Panc1 (cell line): ENCODE measurements at regions not wholly inside any gene's neighbourhood (a gene's known extent, or its start where the extent isn't known, plus 50 kb on each side); places are given as distances from the start of the nearest gene placed in this dataset.

ENCODE experiments used
- POLR2AphosphoS5 ChIP-seq: IDR thresholded peaks from 2 replicates; pipeline ENCODE4 v1.6.1; 2012; ENCODE audit warnings: mild to moderate bottlenecking, low read depth, low read length, moderate library complexity
- TCF7L2 ChIP-seq: IDR thresholded peaks from 2 replicates; pipeline ENCODE4 v1.6.1; 2011; ENCODE audit warnings: mild to moderate bottlenecking, low read depth, low read length, inconsistent platforms
- TF ChIP-seq, protein P1 (sequence below): fragments of 450-650 bp; IDR thresholded peaks from 2 replicates; pipeline ENCODE4 v1.5.1; 2017; ENCODE audit warnings: mild to moderate bottlenecking
- TF ChIP-seq, protein P2 (sequence below), 2 experiments: IDR thresholded peaks; 2 replicates each; pipeline ENCODE4 v1.6.1; 2011 to 2012; ENCODE audit warnings: low read depth in 2 of 2, control low read depth in 1 of 2, low read length in 1 of 2, mild to moderate bottlenecking in 1 of 2, moderate library complexity in 1 of 2; ENCODE audit not compliant: insufficient read depth in 1 of 2

DNA sequence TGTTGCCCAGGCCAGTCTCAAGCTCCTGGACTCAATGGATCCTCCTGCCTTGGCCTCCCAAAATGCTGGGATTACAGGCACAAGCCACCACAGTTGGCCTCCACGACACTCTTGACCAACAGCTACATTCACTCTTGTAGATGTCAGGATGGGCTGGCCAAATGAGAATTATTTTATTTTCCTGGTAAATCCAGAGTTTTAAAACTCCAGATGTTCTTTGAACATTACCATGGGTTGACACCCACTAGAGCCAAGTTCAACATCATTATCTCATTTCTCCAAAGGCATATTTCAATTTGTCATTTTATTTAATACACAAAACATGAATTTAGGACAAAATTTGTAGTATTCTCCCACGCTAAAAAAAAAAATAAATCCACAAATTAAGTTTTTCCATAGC, 56.5 kb upstream of the FOXN3 start:
- TF ChIP-seq, protein P1, sequence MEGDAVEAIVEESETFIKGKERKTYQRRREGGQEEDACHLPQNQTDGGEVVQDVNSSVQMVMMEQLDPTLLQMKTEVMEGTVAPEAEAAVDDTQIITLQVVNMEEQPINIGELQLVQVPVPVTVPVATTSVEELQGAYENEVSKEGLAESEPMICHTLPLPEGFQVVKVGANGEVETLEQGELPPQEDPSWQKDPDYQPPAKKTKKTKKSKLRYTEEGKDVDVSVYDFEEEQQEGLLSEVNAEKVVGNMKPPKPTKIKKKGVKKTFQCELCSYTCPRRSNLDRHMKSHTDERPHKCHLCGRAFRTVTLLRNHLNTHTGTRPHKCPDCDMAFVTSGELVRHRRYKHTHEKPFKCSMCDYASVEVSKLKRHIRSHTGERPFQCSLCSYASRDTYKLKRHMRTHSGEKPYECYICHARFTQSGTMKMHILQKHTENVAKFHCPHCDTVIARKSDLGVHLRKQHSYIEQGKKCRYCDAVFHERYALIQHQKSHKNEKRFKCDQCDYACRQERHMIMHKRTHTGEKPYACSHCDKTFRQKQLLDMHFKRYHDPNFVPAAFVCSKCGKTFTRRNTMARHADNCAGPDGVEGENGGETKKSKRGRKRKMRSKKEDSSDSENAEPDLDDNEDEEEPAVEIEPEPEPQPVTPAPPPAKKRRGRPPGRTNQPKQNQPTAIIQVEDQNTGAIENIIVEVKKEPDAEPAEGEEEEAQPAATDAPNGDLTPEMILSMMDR: no peak
- TF ChIP-seq, protein P2, sequence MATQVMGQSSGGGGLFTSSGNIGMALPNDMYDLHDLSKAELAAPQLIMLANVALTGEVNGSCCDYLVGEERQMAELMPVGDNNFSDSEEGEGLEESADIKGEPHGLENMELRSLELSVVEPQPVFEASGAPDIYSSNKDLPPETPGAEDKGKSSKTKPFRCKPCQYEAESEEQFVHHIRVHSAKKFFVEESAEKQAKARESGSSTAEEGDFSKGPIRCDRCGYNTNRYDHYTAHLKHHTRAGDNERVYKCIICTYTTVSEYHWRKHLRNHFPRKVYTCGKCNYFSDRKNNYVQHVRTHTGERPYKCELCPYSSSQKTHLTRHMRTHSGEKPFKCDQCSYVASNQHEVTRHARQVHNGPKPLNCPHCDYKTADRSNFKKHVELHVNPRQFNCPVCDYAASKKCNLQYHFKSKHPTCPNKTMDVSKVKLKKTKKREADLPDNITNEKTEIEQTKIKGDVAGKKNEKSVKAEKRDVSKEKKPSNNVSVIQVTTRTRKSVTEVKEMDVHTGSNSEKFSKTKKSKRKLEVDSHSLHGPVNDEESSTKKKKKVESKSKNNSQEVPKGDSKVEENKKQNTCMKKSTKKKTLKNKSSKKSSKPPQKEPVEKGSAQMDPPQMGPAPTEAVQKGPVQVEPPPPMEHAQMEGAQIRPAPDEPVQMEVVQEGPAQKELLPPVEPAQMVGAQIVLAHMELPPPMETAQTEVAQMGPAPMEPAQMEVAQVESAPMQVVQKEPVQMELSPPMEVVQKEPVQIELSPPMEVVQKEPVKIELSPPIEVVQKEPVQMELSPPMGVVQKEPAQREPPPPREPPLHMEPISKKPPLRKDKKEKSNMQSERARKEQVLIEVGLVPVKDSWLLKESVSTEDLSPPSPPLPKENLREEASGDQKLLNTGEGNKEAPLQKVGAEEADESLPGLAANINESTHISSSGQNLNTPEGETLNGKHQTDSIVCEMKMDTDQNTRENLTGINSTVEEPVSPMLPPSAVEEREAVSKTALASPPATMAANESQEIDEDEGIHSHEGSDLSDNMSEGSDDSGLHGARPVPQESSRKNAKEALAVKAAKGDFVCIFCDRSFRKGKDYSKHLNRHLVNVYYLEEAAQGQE (IDR thresholded peaks at IDR 0.05; ENCODE audit: insufficient read depth in 1 of 2, low read depth in 2 of 2, low read length in 1 of 2): no peak
- no peak for TF ChIP-seq POLR2AphosphoS5
- no peak for TF ChIP-seq TCF7L2
